ENCODE measurements at regions not wholly inside any gene's neighbourhood (a gene's known extent, or its start where the extent isn't known, plus 50 kb on each side); places are given as distances from the start of the nearest gene placed in this dataset.

GRCh38 chr4:176989186-176989585, 196.5 kb upstream of the VEGFC start:
- no peak overlapping the region for H3K27ac Mint-ChIP-seq (ENCODE audit: unreplicated experiment)

GRCh38 chr4:176999935-177000543, 207.3 kb upstream of the VEGFC start:
- DNase-seq (ENCODE audit: low spot score): no peak
- H3K27ac Mint-ChIP-seq (ENCODE audit: unreplicated experiment): no peak overlapping the region
- no peaks in the 10 kb centered on the region for H3K27me3 Mint-ChIP-seq (ENCODE audit: low read depth)
- peaks cover 10% of the 10 kb centered on the region for H3K4me1 Mint-ChIP-seq (ENCODE audit: low read depth)
- no peak overlapping the region for H3K4me3 Mint-ChIP-seq (ENCODE audit: unreplicated experiment)
- H3K9me3 Mint-ChIP-seq (ENCODE audit: low read depth): peaks cover 12% of the 10 kb centered on the region
- no peaks in the 10 kb centered on the region for H3K36me3 Mint-ChIP-seq (ENCODE audit: low read depth)
- TF ChIP-seq CTCF (IDR thresholded peaks at IDR 0.05): no peak

More at GRCh38 chr4:176989186-176989585, 196.5 kb upstream of the VEGFC start:
- Mint-ChIP-seq H3K27me3 (ENCODE audit: low read depth) (no peaks in the 10 kb centered on the region), H3K4me1 (ENCODE audit: low read depth) (peaks cover 6% of the 10 kb centered on the region), H3K36me3 (ENCODE audit: low read depth) (no peaks in the 10 kb centered on the region), H3K4me3 (ENCODE audit: unreplicated experiment) (no peak overlapping the region), H3K9me3 (ENCODE audit: low read depth) (no peaks in the 10 kb centered on the region)
- DNase-seq (ENCODE audit: low spot score): no peak
- no peak for TF ChIP-seq CTCF (IDR thresholded peaks at IDR 0.05)

- TF ChIP-seq CTCF (IDR thresholded peaks at IDR 0.05): no peak
- Mint-ChIP-seq H3K27ac (ENCODE audit: unreplicated experiment) (no peak overlapping the region), H3K4me1 (ENCODE audit: low read depth) (peaks cover 18% of the 10 kb centered on the region), H3K9me3 (ENCODE audit: low read depth) (peaks cover 12% of the 10 kb centered on the region), H3K36me3 (ENCODE audit: low read depth) (no peaks in the 10 kb centered on the region), H3K4me3 (ENCODE audit: unreplicated experiment) (no peak overlapping the region), H3K27me3 (ENCODE audit: low read depth) (no peaks in the 10 kb centered on the region)
- DNase-seq (ENCODE audit: low spot score): no peak
Measured at GRCh38 chr4:177001271-177002175, 208.8 kb upstream of the VEGFC start.

- peaks cover 3% of the 10 kb centered on the region for H3K9me3 Mint-ChIP-seq (ENCODE audit: low read depth)
- no peak overlapping the region for H3K4me3 Mint-ChIP-seq (ENCODE audit: unreplicated experiment)
- TF ChIP-seq CTCF (IDR thresholded peaks at IDR 0.05): no peak
- no peak overlapping the region for H3K27ac Mint-ChIP-seq (ENCODE audit: unreplicated experiment)
- H3K27me3 Mint-ChIP-seq (ENCODE audit: low read depth): no peaks in the 10 kb centered on the region
- DNase-seq (ENCODE audit: low spot score): no peak
- peaks cover 20% of the 10 kb centered on the region for H3K4me1 Mint-ChIP-seq (ENCODE audit: low read depth)
- no peaks in the 10 kb centered on the region for H3K36me3 Mint-ChIP-seq (ENCODE audit: low read depth)
Measured at GRCh38 chr4:177005674-177006230, 213.0 kb upstream of the VEGFC start.

GRCh38 chr4:177006331-177006730, 213.6 kb upstream of the VEGFC start:
- Mint-ChIP-seq H3K4me3 (ENCODE audit: unreplicated experiment) (no peak overlapping the region), H3K27ac (ENCODE audit: unreplicated experiment) (no peak overlapping the region), H3K9me3 (ENCODE audit: low read depth) (peaks cover 3% of the 10 kb centered on the region), H3K4me1 (ENCODE audit: low read depth) (peaks cover 20% of the 10 kb centered on the region), H3K27me3 (ENCODE audit: low read depth) (no peaks in the 10 kb centered on the region), H3K36me3 (ENCODE audit: low read depth) (no peaks in the 10 kb centered on the region)
- no peak for DNase-seq (ENCODE audit: low spot score)
- no peak for TF ChIP-seq CTCF (IDR thresholded peaks at IDR 0.05)
